Spleen (tissue), 7 donors: ENCODE measurements at regions not wholly inside any gene's neighbourhood (a gene's known extent, or its start where the extent isn't known, plus 50 kb on each side); places are given as distances from the start of the nearest gene placed in this dataset.

Source experiments
- CTCF ChIP-seq, 11 experiments: fragments of 200-600 bp in 7 of 11; fragments of 450-650 bp in 4 of 11; sonication (generic) in 4 of 11; IDR thresholded peaks in 8 of 11; conservative IDR thresholded peaks in 3 of 11; 1 replicate in 7 of 11; 2 replicates in 4 of 11; pipeline versions ENCODE4 v1.4.0 to v1.8.0; 2016 to 2021; ENCODE audit warnings: antibody characterized with exemption in 11 of 11, inconsistent platforms in 4 of 11, mild to moderate bottlenecking in 1 of 11
- POLR2A ChIP-seq, 3 donors: fragments of 450-650 bp; IDR thresholded peaks; one replicate each; pipeline ENCODE4 v1.5.1; 2017; ENCODE audit warnings: antibody characterized with exemption in 3 of 3, mild to moderate bottlenecking in 1 of 3
- donor health status: DM: no; HTN: no; CAD: no; lungs with moderate emphysema.
- donor health status: DM: no; HTN: no; CAD: no.
- donor health status: DM: no; HTN: no; CAD: no.

GRCh38 chr22:22714600-22715335 lies 70.4 kb downstream of the GGTLC2 start:
- TF ChIP-seq POLR2A (IDR thresholded peaks at IDR 0.05) (no peak), CTCF (IDR thresholded peaks at IDR 0.05 in 8 of 11, conservative IDR thresholded peaks at IDR 0.05 in 3 of 11) (no peak)
